HG03196 (cell line): ENCODE measurements at regions not wholly inside any gene's neighbourhood (a gene's known extent, or its start where the extent isn't known, plus 50 kb on each side); places are given as distances from the start of the nearest gene placed in this dataset.
"Not testable (repeated sequence)": the region's sequence is repeated elsewhere in the genome, so short reads cannot be mapped to it uniquely, and the experiment has no call there.

ENCODE experiments used
- ATAC-seq: cut with Tn5 transposase; IDR thresholded peaks from one replicate; pipeline ENCODE4 v1.9.1; 2021; ENCODE audit not compliant: unreplicated experiment

DNA sequence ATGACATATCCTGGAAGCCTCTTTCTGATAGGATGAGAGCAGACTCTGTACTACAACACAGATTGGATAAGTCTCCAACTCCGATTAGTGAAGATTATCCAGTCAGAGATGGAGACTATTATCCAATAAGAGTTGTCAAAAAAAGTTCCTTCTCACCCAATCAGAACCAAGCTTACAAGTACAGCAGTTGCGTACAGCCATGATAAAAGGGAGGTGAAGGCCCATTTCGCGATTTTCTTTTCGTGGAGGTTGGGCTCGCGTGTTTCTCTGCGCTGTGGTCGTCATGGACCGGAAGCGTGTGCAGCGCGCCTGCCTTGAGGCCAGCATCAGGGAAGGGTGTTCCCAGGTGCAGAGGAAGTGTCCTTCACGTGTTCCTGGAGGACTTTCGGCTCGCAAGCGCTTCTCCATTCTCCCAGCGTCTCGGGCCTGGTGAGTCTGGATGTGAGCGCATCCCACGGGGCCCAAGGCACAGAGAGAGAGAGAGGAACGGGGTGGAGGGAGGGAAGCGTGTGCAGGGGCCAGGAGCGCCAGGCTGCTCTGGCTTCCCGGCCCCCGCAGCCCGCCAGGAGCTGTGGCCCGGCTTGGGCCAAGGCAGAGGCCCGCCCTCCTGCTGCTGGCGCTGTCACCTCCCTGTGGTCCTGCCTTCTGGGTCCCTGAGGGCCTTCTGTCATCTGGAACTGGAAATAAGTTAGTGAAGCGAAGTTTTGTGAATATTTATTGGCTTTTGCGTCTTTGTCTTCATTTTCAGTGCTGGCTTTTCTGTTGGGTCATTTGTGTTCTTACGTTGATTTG lies 53.9 kb downstream of the CDRT15L2 start:
- ATAC-seq, result not testable (repeated sequence)

DNA sequence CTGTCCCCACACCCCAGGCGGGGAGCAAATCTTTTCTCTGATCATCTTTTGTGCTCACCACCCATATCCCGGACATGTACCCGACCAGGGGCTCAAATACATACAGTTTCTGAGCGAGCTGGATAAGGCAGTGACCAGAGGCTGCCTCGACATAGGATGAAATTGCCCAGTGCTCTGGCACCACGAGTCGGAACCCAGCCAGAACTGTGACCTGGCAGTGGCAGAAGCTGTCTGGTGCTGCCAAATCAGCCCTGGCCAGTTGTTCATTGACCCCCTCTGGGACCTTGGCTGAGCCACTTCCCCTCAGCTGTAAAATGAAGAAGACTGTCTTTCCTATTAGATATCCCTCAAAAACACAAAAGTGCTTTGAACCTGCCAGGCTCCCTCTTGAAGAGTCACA lies 60.6 kb downstream of the CDRT15L2 start:
- ATAC-seq, result not testable (repeated sequence)

- not testable (repeated sequence) for ATAC-seq
These were observed 67.2 kb downstream of the CDRT15L2 start for GRCh38 chr17:20646661-20647272.

DNA sequence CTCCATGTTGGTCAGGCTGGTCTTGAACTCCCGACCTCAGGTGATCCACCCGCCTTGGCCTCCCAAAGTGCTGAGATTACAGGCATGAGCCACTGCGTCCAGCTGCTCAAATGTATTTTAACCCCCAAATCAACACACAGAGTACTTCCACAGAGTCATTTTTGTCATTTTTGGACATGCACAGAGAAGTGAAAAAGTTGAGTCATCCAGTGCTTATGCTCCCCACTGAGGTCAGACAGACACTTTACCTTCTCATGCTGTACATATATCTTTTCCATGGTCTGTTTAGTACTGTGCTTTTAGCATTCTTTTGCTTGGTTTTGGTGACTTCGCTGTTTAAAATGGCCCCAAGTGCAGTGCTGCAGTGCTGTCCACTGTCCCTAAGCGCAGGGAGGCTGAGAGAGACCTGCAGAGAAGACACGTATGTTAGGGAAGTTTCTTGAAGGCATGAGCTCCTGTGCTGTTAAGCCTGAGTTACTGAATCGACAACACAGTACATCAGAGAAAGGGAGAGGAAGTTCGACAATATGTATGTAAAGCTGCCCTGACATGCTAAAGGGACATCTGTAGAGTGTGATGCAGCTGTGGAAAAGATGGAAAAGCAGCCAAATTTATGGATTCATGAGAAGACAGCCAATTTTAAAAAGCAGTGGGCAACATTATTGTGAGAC lies 69.7 kb downstream of the CDRT15L2 start:
- peak; percentile 79 for ATAC-seq

DNA sequence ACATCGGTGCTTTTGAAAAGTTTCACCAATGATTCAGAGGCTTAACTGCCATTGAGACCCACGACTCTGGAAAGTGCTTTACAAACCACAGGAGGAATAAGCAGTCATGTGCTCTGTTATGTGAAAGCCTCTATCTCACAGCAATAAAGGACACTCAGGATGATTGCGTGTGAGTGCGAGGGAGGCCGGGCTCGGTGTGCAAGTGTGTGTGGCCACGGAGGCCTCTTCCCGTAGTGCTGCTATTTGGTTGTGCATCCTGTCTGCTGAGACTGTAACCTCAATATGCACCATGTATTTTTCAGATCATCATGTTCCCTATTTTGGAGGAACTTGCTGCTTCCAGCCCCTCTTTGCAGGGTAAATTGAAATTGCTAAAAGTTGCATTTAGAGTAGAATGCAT lies 71.5 kb downstream of the CDRT15L2 start:
- ATAC-seq, result not testable (repeated sequence)

- not testable (repeated sequence) for ATAC-seq
These were observed 72.2 kb downstream of the CDRT15L2 start for GRCh38 chr17:20651736-20652135.

GRCh38 chr17:20653391-20653790 lies 73.9 kb downstream of the CDRT15L2 start:
- not testable (repeated sequence) for ATAC-seq

GRCh38 chr17:20654114-20654513 lies 74.6 kb downstream of the CDRT15L2 start:
- ATAC-seq, result not testable (repeated sequence)

GRCh38 chr17:20654575-20654974 lies 75.1 kb downstream of the CDRT15L2 start:
- ATAC-seq, result not testable (repeated sequence)

DNA sequence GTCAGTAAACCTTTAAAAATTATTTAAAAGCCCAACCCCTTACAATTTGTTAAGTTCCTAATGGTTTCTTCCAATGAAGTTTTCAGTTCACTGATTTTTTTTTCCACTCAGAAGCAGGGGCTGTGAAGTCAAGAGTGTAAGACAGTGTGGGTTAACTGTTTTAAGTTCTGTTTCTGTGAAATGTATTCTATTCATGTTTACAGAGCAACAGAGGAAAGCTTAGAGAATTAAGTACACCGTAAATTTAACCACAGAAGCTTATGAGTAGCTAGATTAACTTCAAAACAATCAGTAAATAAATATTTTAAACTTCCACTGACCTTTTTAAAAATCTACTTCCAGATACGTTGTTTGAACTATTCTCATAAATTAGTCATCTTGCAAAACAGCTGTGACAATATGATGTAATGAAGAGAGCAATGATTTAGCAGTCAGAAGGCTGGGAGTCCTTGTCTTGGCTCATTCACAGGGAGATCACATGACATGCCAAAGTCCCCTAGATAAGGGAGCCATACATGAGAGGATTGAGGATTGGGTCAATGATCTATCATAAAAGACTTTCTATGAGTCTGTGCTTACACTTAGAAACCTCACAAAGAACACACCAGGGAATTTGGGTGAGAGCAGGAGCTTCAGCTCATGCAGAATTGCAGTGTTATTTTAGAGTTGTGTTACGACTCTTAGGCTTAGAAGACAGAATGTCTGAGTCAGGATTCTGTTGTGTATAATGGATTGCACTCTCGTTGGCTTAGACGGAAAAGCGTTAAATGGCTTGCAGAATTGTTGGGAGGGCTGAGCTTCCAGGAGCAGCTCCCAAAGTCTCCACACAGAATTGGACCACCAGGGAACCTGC lies 85.8 kb downstream of the CDRT15L2 start:
- ATAC-seq, result not testable (repeated sequence)

DNA sequence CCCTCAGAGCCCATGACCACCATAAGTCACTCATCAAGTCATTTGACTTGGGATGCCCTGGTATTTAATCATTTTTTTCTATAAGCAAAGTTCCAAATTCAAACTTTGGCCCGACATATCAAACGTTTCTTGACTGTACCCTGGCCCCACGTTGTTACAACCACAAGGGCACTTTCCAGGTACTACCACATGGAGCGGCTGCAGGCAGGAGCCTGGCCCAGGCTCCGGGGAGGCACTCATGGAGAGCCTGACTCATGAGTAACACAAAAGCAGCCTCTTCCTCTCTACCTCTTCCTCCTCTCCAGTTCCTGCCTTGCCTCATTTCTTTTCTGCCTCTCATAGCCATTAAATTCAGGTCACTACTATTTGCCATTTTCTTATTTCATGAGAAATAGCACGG lies 87.2 kb downstream of the CDRT15L2 start:
- not testable (repeated sequence) for ATAC-seq

DNA sequence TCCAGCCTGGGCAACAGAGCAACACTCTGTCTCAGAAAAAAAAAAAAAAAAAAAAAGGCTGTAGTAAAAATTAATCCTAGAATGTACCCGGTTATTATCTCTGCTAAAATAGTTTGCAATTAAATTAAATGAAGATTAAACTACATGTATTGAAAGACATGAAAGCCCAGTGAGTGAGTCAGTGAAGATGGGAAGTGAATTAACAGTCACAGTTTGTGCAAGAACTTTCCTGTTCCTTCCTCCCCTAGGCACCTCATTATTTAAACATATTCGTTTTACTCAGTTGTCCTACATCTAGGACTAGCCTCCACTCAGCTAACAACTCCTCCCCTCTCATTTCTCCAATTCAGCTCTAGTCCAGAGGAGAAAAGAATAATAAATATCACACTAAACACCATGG lies 88.2 kb downstream of the CDRT15L2 start:
- ATAC-seq, result not testable (repeated sequence)

DNA sequence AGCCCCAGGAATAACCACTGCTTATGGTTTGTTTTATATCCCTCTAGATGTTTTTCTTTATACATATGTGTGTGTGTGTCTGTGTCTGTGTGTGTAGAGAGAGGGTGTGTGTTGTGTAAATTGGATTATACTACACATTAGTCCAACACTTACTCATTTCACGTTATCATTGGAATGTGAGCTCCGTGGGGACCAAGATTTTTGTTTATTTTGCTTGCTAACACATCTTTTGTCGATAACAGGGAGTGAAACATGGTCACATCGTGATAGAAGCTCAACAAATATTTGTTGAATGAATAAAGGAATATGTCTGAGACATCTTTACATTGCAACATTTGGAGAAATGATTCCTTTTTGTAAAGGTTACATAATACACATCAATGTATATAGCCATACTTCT lies 88.8 kb downstream of the CDRT15L2 start:
- not testable (repeated sequence) for ATAC-seq

GRCh38 chr17:20668868-20669267 lies 89.3 kb downstream of the CDRT15L2 start:
- ATAC-seq, result not testable (repeated sequence)

DNA sequence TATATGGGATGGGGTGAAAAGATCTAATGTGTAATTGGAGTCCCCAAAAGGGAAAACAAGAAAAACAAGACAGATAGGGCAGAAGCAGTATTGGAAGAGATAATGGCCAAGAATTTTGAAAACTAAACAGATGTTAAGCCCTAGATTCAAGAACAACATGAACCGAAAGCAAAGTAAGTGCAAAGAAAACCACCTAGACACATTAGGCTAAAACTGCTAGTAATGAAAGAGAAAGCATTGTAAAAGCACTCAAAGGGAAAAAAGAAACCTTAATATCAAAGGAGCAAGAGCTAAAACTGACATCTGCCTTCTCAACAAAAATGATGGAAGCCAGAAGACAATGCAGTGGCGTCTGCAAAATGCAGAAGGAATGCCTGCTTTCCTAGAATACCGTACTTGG lies 91.0 kb downstream of the CDRT15L2 start:
- ATAC-seq, result not testable (repeated sequence)

GRCh38 chr17:20674374-20674773 lies 94.8 kb downstream of the CDRT15L2 start:
- not testable (repeated sequence) for ATAC-seq

- ATAC-seq, result not testable (repeated sequence)
These were observed 96.2 kb downstream of the CDRT15L2 start for GRCh38 chr17:20675707-20676106.

DNA sequence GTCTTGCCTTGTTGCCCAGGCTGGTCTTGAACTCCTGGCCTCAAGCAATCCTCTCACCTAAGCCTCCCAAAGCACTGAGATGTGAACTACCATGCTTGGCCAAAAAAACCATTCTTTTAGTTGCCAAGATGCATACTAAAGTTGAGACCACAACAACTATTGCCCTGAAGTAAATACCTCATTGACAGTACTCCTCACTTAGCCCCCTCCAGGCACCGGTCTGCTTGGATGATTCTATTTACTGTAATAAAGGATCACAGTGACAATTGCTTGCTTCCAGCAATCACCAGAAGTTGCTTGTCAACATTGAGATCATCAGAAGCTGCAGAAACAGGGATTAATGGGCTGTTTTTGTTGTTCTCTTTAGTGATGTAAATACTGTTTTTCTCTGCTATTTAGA lies 97.1 kb downstream of the CDRT15L2 start:
- not testable (repeated sequence) for ATAC-seq

GRCh38 chr17:20677469-20677868 lies 97.9 kb downstream of the CDRT15L2 start:
- not testable (repeated sequence) for ATAC-seq

DNA sequence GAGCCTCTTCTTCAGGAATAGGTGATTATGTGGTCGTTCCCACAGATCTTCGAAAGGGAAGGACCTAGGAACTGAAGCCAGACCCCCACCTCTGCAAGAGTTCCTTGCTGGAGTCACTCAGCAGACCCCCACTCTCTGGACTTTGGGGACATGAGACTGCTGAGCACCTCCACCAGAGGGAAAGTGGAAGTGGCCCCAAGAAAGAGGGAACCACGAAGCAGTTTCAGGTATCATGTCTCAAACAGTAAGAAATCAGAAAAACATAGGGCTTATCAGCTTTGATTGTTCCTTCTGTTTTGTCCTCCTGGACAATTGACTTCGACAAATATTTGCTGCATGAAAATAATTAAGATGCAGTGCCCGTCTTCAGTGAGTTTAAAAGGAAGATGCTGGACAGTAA lies 98.9 kb downstream of the CDRT15L2 start:
- ATAC-seq, result not testable (repeated sequence)
